ENCODE measurements at regions not wholly inside any gene's neighbourhood (a gene's known extent, or its start where the extent isn't known, plus 50 kb on each side); places are given as distances from the start of the nearest gene placed in this dataset.

- DNase-seq = no peak
Observed at GRCh38 chr5:120365656-120366446, 98.2 kb upstream of the PRR16 start.

- no peak for DNase-seq
Observed at GRCh38 chr5:120367896-120368634, 96.0 kb upstream of the PRR16 start.

- DNase-seq = no peak
Observed at GRCh38 chr5:120368923-120369715, 95.0 kb upstream of the PRR16 start.

- no peak for DNase-seq
Observed at GRCh38 chr5:120372899-120373298, 91.2 kb upstream of the PRR16 start.

GRCh38 chr5:120375248-120375647 is 88.9 kb upstream of the PRR16 start:
- DNase-seq = no peak

- no peak for DNase-seq
Observed at GRCh38 chr5:120380644-120381043, 83.5 kb upstream of the PRR16 start.

GRCh38 chr5:120382833-120383232 is 81.3 kb upstream of the PRR16 start:
- DNase-seq = peak; percentile 5

- no peak for DNase-seq
Observed at GRCh38 chr5:120386981-120387380, 77.1 kb upstream of the PRR16 start.

- peak; percentile 66 for DNase-seq
Observed at GRCh38 chr5:120388016-120388781, 75.9 kb upstream of the PRR16 start.

GRCh38 chr5:120394259-120394658 is 69.8 kb upstream of the PRR16 start:
- DNase-seq = no peak

GRCh38 chr5:120396186-120396585 is 67.9 kb upstream of the PRR16 start:
- no peak for DNase-seq

GRCh38 chr5:120400356-120400755 is 63.7 kb upstream of the PRR16 start:
- no peak for DNase-seq

GRCh38 chr5:120402606-120403005 is 61.5 kb upstream of the PRR16 start:
- no peak for DNase-seq

GRCh38 chr5:120405286-120405864 is 58.7 kb upstream of the PRR16 start:
- peak; percentile 8 for DNase-seq

GRCh38 chr5:120405923-120406322 is 58.2 kb upstream of the PRR16 start:
- peak; percentile 12 for DNase-seq

- no peak for DNase-seq
Observed at GRCh38 chr5:120413686-120414085, 50.4 kb upstream of the PRR16 start.
